GM19328 (cell line): ENCODE measurements at regions not wholly inside any gene's neighbourhood (a gene's known extent, or its start where the extent isn't known, plus 50 kb on each side); places are given as distances from the start of the nearest gene placed in this dataset.
"Not testable (repeated sequence)": the region's sequence is repeated elsewhere in the genome, so short reads cannot be mapped to it uniquely, and the experiment has no call there.

ENCODE experiments used
- ATAC-seq: cut with Tn5 transposase; IDR thresholded peaks from one replicate; pipeline ENCODE4 v1.9.1; 2021; ENCODE audit warnings: mild to moderate bottlenecking, moderate library complexity; ENCODE audit not compliant: unreplicated experiment

- ATAC-seq: no peak
These were observed 84.3 kb upstream of the MPP7 start for GRCh38 chr10:28387140-28387539.

- ATAC-seq: no peak
These were observed 88.4 kb upstream of the MPP7 start for GRCh38 chr10:28391283-28391682.

GRCh38 chr10:28393956-28394568 is 91.2 kb upstream of the MPP7 start:
- peak; percentile 72 for ATAC-seq

- ATAC-seq: no peak
These were observed 93.5 kb upstream of the MPP7 start for GRCh38 chr10:28396331-28396730.

- no peak for ATAC-seq
These were observed 94.4 kb upstream of the MPP7 start for GRCh38 chr10:28397229-28397628.

GRCh38 chr10:28400176-28400575 is 97.3 kb upstream of the MPP7 start:
- no peak for ATAC-seq

- ATAC-seq: no peak
These were observed 97.8 kb upstream of the MPP7 start for GRCh38 chr10:28400681-28401080.

- ATAC-seq: not testable (repeated sequence)
These were observed 99.8 kb upstream of the MPP7 start for GRCh38 chr10:28402611-28403073.

GRCh38 chr10:28403090-28403489 is 100.2 kb upstream of the MPP7 start:
- ATAC-seq: no peak

GRCh38 chr10:28408237-28408777 is 105.4 kb upstream of the MPP7 start:
- no peak for ATAC-seq

- ATAC-seq: no peak
These were observed 107.7 kb upstream of the MPP7 start for GRCh38 chr10:28410420-28411135.

GRCh38 chr10:28411136-28411460 is 108.2 kb upstream of the MPP7 start:
- ATAC-seq: no peak

GRCh38 chr10:28411648-28412047 is 108.8 kb upstream of the MPP7 start:
- no peak for ATAC-seq

- no peak for ATAC-seq
These were observed 114.8 kb upstream of the WAC start for GRCh38 chr10:28418069-28418468.

GRCh38 chr10:28425422-28425821 is 107.5 kb upstream of the WAC start:
- ATAC-seq: no peak

- no peak for ATAC-seq
These were observed 106.3 kb upstream of the WAC start for GRCh38 chr10:28426392-28427159.

- ATAC-seq: no peak
These were observed 105.5 kb upstream of the WAC start for GRCh38 chr10:28427376-28427775.

- no peak for ATAC-seq
These were observed 103.9 kb upstream of the WAC start for GRCh38 chr10:28429045-28429444.

GRCh38 chr10:28429573-28430216 is 103.2 kb upstream of the WAC start:
- no peak for ATAC-seq

- ATAC-seq: no peak
These were observed 101.8 kb upstream of the WAC start for GRCh38 chr10:28431139-28431538.

- peak; percentile 53 for ATAC-seq
These were observed 100.7 kb upstream of the WAC start for GRCh38 chr10:28432210-28432676.
